ENCODE measurements at regions not wholly inside any gene's neighbourhood (a gene's known extent, or its start where the extent isn't known, plus 50 kb on each side); places are given as distances from the start of the nearest gene placed in this dataset.

DNA sequence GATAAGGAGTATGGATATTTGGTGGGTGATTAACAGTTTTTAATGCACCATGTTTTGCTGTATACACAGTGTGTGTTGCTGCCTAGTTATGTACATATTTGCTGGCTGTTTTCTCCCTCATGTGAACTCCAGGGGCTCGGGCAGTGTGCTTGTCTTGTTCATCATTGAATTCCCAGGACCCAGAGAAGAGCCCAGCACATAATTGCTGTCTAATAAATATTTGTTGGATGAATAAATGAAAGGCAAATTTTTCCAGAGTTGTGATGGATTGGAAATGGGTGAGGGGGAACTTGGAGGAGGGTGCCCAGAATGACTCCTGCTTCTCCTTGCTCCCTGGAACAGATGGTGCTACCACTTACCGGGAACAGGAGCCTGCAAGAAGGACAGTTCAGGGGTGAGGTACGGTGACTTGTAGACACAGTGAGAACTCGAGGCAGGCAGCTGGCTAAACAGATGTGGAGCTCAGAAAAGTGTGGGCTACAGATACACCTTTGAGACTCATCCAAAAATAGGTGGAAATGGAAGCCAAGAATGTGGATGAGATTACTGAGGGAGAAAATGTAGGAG lies 586.8 kb upstream of the MGMT start:
- no peak for DNase-seq (ENCODE audit: low read depth in 2 of 3, low spot score in 1 of 3)

DNA sequence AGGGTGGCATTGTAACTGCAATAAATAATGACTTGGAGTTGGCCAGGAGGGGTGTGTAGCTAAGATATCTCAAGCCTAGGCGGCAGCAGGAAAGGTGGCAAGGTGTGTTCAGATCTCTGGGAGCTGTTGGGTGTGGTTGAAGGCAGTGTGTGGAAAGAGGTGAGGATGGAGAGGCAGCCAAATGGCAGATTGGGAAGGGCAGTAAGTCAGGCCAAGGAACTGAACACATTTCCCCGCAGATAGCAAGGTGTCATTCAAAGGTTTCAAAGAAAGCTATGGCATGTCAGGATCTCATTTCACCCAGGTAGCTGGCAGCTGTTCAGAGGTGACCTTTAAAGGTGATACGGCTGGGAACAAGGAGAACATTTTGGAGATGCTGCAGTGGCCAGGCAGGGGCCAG lies 586.0 kb upstream of the MGMT start:
- no peak for DNase-seq (ENCODE audit: low read depth in 2 of 3, low spot score in 1 of 3)

DNA sequence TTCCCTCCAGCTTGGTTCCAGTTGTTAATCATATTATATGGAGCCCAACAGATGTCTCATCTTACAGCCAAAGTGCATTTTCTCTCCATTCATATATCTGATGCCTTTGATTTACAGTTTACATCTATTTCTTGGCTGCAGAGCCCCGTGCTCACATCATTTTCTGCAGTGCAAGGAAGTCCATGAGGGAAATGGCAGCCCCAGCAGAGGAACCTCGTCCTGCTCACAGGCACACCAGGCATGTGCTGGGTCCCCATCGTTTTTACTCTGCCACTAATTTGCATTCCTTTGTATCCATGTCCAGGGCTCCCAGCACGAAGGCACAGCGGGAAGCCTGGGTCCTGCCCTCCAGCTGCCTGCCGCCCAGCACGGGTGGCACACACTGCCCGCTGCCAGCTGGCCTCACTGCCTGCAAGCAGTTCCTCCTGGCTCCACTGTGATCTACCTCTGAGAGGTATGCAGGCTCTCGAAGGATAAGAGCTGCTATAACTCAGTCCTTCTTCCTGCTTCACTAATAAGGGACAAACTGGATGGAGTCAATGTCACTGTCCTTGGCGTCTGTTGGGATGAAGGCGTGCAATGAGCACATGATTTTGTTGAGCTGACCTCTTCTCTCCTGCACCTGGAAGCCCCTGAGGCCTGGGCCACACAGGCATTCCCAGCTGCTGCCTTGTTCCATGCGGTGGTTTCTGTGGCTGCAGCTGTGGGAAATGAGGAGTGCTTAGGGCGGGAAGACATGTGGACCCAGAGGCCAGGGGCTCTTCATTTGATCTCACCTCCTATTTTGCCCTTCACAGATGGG lies 583.6 kb upstream of the MGMT start:
- DNase-seq (ENCODE audit: low read depth in 2 of 3, low spot score in 1 of 3) = no peak

DNA sequence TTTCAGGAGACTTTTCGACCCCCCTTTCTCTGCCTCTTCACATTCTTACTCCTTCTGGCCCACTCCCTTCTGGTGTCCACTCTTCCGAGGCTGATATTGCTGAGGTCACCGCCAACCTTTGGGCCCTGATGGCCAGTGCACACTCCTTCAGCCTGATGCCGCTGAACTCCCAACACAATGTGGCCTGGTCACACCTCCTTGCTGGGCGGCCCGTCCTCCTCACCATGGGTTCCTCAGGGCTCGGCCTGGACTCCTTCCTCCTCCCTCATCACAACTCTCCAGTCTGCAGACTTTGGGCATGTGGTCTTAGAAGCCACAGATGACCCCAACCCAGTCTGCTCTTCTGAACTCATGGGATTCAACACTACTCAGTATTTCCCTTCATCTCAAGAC lies 583.0 kb upstream of the MGMT start:
- no peak for DNase-seq (ENCODE audit: low read depth in 2 of 3, low spot score in 1 of 3)

DNA sequence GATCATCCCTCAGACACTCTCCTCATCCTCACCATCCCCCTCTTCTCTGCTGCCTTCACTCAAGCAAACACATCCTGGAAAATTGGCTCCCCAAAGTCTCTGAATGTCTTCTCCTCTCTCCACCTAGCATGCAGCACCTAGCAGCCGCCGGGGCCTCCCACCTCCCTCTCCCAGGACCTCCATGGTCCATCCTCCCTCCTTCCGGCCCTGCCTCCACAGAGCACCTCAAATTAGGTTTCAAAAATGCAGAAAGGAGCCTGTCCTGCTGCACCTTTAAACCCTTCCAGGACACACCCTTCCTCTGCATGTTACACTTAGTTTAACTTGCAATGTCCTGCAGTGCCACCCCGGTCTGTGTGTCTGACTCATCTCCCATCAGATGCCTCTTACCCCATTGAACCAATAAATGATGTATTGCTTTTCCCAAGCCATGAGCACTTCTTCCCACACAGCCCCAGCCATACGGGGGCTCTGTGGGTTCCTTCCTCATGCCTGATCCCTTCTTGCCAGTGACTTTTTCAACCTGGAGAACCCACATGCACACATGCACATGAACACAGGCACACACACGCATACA lies 582.5 kb upstream of the MGMT start:
- DNase-seq (ENCODE audit: low read depth in 2 of 3, low spot score in 1 of 3) = no peak

DNA sequence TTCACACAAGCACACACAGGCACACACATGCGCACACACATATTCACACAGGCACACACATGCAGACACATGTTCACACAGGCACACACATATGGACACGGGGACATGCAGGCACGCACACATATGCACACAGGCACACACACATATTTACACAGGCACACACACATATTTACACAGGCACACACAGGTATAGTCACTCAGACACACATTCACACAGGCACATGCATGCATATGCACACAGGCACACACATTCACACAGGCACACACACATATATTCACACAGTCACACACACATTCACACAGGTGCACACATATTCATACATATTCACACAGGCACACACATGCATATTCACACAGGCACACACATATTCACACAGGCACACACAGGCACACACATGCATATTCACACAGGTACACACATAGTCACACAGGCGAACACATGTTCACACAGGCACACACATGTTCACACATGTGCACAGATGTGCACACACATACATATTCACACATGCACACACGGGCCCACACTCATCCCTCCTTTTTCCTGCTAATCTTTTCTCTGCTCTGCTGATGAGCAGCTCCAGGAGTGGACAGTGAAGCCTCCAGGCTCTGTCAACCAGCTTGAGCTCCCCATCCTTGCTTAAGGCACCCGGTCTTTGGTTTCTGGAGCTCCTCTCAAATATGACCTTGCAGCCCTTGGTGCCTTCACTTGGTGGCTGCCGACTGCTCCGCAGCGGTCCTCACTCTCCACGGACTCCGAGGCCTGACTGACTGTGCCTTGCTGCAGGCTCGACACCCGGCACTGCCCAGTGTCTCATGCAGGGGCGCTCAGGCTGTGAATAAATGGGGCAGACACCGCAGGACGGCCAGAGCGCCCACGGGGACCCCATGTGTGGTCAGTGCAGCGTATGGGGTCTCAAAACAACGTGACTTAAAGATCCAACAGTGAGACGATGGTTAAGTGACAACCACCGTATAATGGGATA lies 581.2 kb upstream of the MGMT start:
- DNase-seq (ENCODE audit: low read depth in 2 of 3, low spot score in 1 of 3) = no peak

DNA sequence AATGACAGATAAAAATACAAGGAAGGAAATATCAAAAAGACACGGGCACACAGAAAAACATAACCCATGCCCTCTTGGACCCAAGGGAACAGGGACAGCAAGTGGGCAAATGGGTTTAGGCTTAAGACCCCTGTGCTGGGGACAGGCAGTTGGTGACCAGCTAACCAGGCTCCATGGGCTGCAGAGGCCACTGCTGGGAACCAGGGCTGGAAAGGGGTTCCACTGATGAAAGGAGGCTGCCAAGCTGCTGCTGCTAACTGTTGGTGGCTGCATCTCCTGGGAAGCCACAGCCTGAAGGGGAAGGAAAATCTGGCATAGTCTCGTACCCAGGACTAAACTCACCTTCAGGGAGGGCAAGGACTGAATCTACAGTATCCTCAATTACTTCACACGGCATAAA lies 579.2 kb upstream of the MGMT start:
- DNase-seq (ENCODE audit: low read depth in 2 of 3, low spot score in 1 of 3) = no peak

DNA sequence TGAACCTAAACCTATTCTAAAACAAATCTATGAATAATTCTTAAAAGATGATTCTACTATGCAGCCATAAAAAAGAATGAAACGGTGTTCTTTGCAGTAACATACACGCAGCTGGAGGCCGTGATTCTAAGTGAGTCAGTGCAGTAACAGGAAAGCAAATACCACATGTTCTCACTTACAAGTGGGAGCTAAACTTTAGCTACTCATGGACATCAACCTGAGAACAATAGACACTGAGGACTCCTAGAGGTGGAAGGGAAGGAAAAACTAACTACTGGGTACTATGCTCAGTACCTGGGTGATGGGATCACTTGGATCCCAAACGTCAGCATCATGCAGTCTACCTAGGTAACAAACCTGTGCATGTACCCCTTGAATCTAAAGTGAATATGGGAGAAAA lies 575.0 kb upstream of the MGMT start:
- DNase-seq (ENCODE audit: low read depth in 2 of 3, low spot score in 1 of 3) = no peak

DNA sequence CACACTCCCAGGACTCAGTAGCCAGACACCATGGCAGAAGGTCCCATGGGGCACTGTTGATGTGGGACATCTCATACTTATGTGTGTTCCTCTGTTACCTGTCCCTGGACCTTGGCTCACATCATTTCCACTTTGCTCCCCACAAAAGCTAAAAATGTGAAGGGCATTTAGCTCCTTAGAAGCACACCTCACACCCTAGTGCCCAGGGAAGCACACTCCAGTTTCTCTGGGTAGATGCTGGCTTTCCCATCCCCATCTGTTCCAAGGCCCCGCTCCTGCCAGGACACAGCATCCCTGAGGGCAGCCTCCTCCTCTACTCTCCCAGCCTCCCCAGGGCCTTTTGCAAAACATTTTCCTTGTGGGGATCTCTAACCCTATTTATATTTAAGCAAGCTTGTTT lies 572.4 kb upstream of the MGMT start:
- DNase-seq (ENCODE audit: low read depth in 2 of 3, low spot score in 1 of 3) = no peak

DNA sequence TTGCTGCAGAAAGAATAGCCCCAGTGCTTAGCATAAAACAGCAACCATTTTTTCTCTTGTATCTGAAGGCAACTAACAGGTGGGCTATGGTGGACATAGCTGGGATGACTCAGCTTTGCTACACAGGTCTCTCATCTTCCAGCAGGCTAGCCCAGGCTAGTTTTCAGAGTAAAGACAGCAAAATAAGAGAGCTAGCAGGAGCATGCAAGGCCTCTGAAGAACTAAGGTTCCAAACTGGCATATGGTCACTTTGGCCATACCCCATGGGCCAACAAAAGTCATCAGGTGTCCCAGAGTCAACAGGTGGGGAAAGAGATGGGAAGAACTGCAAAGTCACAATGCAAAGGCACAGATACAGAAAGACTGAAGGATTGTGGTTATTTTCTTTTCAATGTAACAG lies 571.6 kb upstream of the MGMT start:
- DNase-seq (ENCODE audit: low read depth in 2 of 3, low spot score in 1 of 3) = no peak

DNA sequence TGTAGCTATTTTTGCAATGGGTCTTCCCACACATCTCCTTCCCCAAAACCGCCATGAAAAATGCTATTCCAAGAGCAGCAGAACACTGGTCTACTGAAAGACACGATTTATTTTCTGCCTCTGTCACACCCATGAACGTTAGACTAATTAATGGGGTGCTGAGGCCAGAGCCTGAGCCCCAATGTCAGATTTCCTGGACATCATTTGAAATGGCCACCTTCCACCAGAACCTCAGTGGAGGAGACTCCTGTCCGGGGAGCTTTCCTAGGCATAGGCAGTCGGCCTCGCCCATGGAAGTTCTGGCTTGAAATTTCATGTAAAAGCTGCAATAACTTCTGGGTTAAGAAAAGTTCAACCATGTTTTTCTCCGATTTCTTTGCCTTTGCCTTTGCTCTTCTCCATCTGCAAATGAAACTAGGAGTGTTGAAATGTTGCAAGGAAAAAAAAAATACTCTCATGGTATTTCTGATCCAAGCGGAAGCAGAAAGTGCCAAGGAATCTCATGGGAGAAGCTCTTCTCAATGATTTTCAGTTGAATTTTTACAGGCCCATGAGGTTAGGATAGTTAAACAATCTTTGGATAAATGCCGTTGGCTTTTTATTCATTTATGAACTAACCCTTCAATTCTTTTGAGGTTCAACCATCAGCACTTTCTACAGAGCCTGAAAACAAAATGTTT lies 570.8 kb upstream of the MGMT start:
- DNase-seq (ENCODE audit: low read depth in 2 of 3, low spot score in 1 of 3) = no peak

DNA sequence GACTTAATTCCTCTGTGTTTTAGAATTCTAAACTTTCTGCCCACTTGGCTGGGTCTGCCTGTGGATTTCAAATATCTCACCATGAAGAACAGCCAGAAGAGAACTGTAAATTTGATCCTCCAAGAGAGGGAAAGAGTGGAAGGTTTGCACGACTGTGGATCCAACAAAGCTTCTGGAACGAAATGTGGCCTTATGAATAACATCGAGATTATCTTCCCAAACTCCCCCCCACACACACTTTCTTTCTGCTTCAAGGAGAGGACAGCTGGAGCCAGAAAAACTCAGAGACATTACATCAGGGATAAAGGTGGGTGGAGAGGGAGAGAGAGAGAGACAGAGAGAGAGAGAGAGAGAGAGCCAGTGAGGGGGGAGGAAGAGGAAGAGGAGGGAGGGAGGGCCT lies 570.1 kb upstream of the MGMT start:
- no peak for DNase-seq (ENCODE audit: low read depth in 2 of 3, low spot score in 1 of 3)

DNA sequence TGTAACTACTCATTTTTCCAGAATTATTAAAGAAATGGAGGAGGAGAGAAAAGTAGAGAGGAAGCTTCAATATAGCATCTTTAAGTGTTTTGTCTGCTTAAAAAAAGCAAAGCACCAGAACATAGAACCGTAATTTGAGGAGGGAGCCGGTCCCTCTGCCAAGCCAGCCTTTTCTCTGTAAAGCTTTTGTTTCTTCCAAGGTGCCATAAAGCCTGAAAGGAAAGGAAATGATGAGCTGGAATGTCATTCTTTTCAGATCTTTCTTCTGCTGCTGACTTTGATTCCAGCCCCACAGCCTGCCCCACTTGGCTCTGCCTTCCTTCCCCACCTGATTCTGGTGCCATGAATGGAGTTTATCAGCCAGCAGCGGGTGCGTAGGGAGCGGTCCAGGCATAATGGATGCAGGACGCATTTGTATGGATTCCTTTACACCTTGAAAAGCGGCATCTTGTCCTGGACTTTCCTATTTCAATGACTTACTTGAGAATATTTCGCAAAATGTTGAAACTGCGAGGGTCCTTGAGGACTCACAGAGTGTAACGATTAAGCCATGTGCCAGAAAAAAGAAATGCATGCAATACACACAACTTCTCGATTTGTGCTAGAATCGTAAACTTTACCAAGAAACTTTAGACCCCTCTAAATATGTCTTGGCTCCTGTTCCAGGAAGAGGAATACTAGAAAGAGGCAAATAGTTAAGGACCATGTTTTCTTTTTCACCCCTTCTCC lies 569.5 kb upstream of the MGMT start:
- DNase-seq (ENCODE audit: low read depth in 2 of 3, low spot score in 1 of 3) = no peak

DNA sequence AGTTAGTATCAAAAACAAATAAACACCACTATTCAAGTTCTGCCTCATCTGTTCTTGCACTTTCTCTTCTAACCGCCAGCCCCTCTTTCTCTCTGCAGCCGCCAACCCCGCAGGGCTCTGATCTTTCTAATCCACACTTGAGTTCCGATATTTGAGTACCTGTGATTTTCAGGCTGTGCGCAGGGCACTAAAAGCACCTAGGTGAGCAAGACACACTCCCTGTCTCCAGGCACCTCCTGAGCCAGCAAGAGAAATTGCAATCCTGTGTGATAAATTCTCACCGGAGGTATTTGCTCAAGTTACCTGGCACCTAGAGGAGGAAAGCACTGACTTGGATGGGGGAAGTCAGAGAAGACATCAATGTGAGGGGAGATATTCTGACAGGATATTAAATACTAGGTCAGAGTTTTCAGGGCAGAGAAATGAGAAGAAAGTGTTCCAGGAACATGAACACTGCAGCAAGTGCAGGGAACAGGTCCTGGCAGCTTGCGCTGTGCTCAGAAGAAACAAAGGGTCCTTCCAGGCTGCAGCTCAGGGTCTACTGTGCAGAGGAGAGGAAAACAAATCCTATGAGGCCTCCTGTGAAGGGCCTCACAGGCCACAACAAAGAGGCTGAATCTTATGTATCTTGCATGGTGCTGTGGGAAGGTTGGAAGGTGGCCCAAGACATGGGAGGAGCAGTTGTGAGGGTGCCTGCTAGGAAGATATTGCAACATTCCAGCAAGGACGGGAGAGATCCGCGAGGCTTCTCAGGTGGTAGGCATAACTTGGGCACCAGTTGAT lies 568.7 kb upstream of the MGMT start:
- no peak for DNase-seq (ENCODE audit: low read depth in 2 of 3, low spot score in 1 of 3)

DNA sequence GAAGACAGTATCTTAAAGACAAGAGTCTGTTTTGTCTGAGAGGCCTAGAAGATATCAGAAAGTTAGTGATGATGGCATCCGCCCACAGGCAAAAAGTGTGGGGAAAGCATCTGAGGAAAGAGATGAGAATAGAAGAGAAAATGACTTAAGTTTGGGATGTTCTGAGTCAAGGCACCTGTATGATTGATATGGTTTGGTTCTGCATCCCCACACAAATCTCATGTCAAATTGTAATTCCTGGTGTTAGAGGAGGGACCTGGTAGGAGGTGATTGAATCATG lies 568.2 kb upstream of the MGMT start:
- no peak for DNase-seq (ENCODE audit: low read depth in 2 of 3, low spot score in 1 of 3)

DNA sequence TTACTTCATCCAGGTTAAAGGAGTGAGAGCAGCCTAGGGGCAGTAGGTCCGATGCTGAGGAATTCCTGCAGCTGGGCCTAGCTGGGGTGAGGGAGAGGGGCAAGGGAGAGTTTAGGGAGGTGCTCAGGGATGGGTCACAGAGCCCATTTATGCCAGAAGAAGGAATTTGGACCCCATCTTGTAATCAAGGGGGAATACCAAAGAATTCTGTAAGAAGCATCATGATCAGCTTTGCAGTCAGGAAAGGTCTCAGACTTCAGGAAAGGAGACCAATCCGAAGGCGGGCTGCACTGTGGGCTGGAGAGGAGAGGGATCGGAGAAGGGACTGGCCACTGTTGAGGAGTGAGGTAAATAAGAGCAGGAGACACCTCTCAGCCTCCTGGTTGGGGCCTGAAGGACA lies 566.6 kb upstream of the MGMT start:
- no peak for DNase-seq (ENCODE audit: low read depth in 2 of 3, low spot score in 1 of 3)

DNA sequence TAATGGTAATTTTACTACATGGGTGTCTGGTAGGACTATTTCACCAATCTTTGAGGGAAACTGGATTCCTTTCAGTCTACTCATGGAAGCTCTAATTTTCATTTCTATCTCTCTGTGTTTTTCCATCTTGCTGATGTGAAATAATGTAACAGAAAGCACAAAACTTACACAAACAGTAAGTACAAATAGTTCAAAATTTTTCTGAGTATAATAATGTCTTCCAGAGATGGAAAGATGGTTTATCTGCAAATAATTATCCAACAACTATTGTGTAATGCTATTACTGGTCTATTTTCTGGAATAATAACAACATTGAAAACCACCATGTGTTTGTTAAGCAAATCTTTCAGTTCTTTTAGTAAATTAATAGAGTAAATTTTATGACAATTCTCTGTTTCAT lies 565.8 kb upstream of the MGMT start:
- no peak for DNase-seq (ENCODE audit: low read depth in 2 of 3, low spot score in 1 of 3)

DNA sequence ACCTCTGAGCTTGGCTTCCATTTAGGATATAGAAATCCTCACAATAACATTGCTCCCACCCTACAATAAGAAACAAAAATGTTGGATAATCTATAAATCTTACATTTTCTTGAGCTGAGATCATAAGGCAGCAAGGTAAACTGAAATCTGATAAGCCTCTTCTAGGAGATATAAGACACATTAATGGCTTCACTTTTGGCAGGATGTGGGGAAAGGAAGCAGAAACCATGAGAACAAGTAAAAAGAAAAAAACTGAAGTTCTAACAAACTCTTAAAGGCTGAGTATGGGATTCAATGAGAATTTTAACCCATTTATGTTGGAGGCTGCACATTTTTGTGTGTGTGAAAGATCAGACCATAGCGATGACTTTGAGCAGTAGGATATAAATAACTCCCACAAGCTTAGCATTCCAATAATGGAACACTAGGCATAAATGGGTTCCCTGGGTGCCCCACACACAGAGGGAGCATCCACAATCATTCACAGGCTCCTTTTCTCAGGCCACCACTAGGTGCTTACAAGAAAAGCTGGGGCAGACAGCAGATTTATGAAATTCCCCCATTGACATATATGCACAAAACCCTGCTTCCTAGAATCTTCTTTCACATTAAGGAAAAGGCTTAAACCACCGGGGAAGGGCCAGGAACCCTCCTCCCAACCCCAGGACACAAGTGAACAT lies 564.9 kb upstream of the MGMT start:
- no peak for DNase-seq (ENCODE audit: low read depth in 2 of 3, low spot score in 1 of 3)

DNA sequence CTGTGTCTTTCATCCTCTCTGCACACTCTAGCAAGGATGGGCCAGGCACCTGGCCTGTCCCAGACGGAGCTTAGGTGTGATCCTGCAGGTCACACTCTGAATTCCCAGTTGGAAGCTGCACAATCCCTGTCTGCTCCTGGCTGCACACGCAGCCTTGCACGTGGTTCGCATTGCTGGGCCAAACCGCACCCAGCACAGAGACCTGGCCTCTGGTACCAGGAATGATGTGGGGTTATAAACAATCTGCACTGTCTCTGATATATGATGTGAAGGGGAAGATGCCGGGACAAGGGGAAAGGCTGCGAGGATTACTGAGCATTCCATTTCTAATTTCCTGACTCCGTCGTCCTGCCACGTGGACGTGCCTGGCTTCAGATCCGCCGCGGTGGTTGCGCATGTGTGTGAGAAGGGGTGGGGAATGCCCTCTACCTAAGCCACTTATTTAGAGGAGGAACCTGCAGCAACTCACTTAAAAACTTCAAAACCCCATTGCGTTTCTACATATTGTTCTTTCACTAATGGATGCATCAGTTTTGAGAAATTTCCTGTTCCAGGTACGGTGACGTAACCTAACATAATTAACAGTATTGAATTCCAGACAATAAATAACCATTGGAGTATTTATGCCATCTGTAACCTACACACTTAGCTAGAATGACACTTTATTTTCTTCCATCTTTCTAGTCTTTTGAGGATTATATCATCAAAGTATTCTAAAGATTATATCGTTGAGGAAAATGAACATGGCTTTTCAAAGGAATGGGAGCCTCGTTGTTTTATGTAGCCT lies 559.7 kb upstream of the MGMT start:
- DNase-seq (ENCODE audit: low read depth in 2 of 3, low spot score in 1 of 3) = no peak
